Endothelial cell of umbilical vein (primary cell): ENCODE measurements at regions not wholly inside any gene's neighbourhood (a gene's known extent, or its start where the extent isn't known, plus 50 kb on each side); places are given as distances from the start of the nearest gene placed in this dataset.

Experiments used
- BruUV-seq: library from RNA; stranded (reverse); fragments of 400-500 nt; replicated peaks from 2 replicates; lab custom pipeline; 2021; lab: Mats Ljungman, UMichigan
- CTCF ChIA-PET: fragments of 300-600, 350-600 bp; sonication (Branson Sonifier 250); formaldehyde crosslinking; loops from one replicate; lab custom pipeline; 2021; ENCODE audit warnings: antibody characterized with exemption, inconsistent platforms; lab: Charles Lee
- POLR2A ChIA-PET: fragments of 300-600, 350-600 bp; sonication (Branson Sonifier 250); formaldehyde crosslinking; loops from one replicate; lab custom pipeline; 2021; ENCODE audit warnings: antibody characterized with exemption, inconsistent platforms; lab: Charles Lee
- DNase-seq: peaks from one replicate; pipeline ENCODE4 v3.0.0-alpha.2; 2011; ENCODE audit warnings: low read depth, low spot score
- FAIRE-seq: peaks from 2 replicates; lab custom pipeline; 2011; peaks lifted over from hg19 to GRCh38; lab: Jason Lieb, UNC
- H2AFZ ChIP-seq: 2 replicates; pipeline ENCODE4 v1.6.0; 2012; ENCODE audit warnings: low read depth, low read length, control low read depth, inconsistent platforms
- H3K27ac ChIP-seq: 2 replicates; pipeline ENCODE4 v1.5.1; 2011; ENCODE audit warnings: low read depth, mild to moderate bottlenecking, control low read depth, low read length, moderate library complexity; ENCODE audit not compliant: insufficient read depth
- H3K27me3 ChIP-seq, 2 experiments: 2 replicates each; pipeline versions ENCODE4 v1.6.0 to v1.6.1; 2011; ENCODE audit warnings: low read length in 2 of 2, mixed read lengths in 1 of 2; ENCODE audit not compliant: control insufficient read depth in 2 of 2, insufficient read depth in 2 of 2
- H3K36me3 ChIP-seq, 2 experiments: 2 replicates in 1 of 2; 3 replicates in 1 of 2; pipeline ENCODE4 v1.5.1; 2011; ENCODE audit warnings: low read length in 2 of 2, mild to moderate bottlenecking in 1 of 2, moderate library complexity in 1 of 2; ENCODE audit not compliant: control insufficient read depth in 2 of 2, insufficient read depth in 2 of 2; ENCODE audit errors: extremely low read depth in 1 of 2
- H3K4me1 ChIP-seq: 3 replicates; pipeline ENCODE4 v1.5.1; 2011; ENCODE audit warnings: mild to moderate bottlenecking, low read length; ENCODE audit not compliant: control insufficient read depth, insufficient read depth; ENCODE audit errors: extremely low read depth
- H3K4me2 ChIP-seq: 2 replicates; pipeline ENCODE4 v1.6.1; 2011; ENCODE audit warnings: low read length, control low read depth, mixed read lengths; ENCODE audit not compliant: insufficient read depth
- H3K4me3 ChIP-seq, 3 experiments: fragments of 200-600 bp in 1 of 3; sonication (generic), shearing (Covaris generic) in 1 of 3; replicated peaks in 1 of 3; 2 replicates each; pipeline ENCODE4 v1.5.1; 2011 to 2016; ENCODE audit warnings: control low read depth in 3 of 3, low read length in 3 of 3, mild to moderate bottlenecking in 2 of 3, inconsistent platforms in 1 of 3, low read depth in 1 of 3, moderate library complexity in 1 of 3; ENCODE audit not compliant: insufficient read depth in 1 of 3
- H3K79me2 ChIP-seq: 2 replicates; pipeline ENCODE4 v1.6.0; 2012; ENCODE audit warnings: low read length, inconsistent platforms; ENCODE audit not compliant: control insufficient read depth, insufficient read depth
- H3K9ac ChIP-seq: replicated peaks from 2 replicates; pipeline ENCODE3; 2011; ENCODE audit warnings: low read length, control low read depth; ENCODE audit not compliant: insufficient read depth; ENCODE audit errors: extremely low read depth
- H3K9me1 ChIP-seq: replicated peaks from 3 replicates; pipeline ENCODE4 v1.6.0; 2011; ENCODE audit warnings: mild to moderate bottlenecking, low read length; ENCODE audit not compliant: control insufficient read depth, insufficient read depth; ENCODE audit errors: extremely low read depth
- H3K9me3 ChIP-seq: replicated peaks from 2 replicates; pipeline ENCODE4 v1.5.1; 2012; ENCODE audit warnings: low read length, inconsistent platforms; ENCODE audit not compliant: control insufficient read depth, insufficient read depth
- H4K20me1 ChIP-seq: replicated peaks from 2 replicates; pipeline ENCODE3; 2011; ENCODE audit warnings: mild to moderate bottlenecking, low read length; ENCODE audit not compliant: control insufficient read depth, insufficient read depth; ENCODE audit errors: extremely low read depth
- EZH2 ChIP-seq: IDR thresholded peaks from 2 replicates; pipeline ENCODE4 v1.6.1; 2012; ENCODE audit warnings: borderline replicate concordance, low read depth, mild to moderate bottlenecking, moderate library complexity, low read length, inconsistent platforms; ENCODE audit not compliant: severe bottlenecking
- FOS ChIP-seq: IDR thresholded peaks from 2 replicates; pipeline ENCODE4 v1.6.1; 2011; ENCODE audit warnings: mild to moderate bottlenecking, low read length, moderate library complexity, borderline replicate concordance; ENCODE audit not compliant: insufficient read depth
- GATA2 ChIP-seq: IDR thresholded peaks from 2 replicates; pipeline ENCODE4 v1.7.0; 2011; ENCODE audit warnings: low read depth, mild to moderate bottlenecking, moderate library complexity, mixed read lengths, low read length; ENCODE audit not compliant: insufficient read length, insufficient read depth
- JUN ChIP-seq: IDR thresholded peaks from 2 replicates; pipeline ENCODE4 v1.6.1; 2011; ENCODE audit warnings: borderline replicate concordance, low read depth; ENCODE audit not compliant: insufficient read length, insufficient read depth
- MYC ChIP-seq: IDR thresholded peaks from one replicate; pipeline ENCODE4 v1.6.1; 2011; ENCODE audit warnings: mild to moderate bottlenecking, low read depth, low read length
- POLR2A ChIP-seq: IDR thresholded peaks from 2 replicates; pipeline ENCODE4 v1.6.1; 2012; ENCODE audit warnings: low read depth, mild to moderate bottlenecking, control low read depth, low read length
- POLR2AphosphoS5 ChIP-seq: IDR thresholded peaks from 2 replicates; pipeline ENCODE4 v1.6.1; 2012; ENCODE audit warnings: low read depth, mild to moderate bottlenecking, control low read depth, low read length, moderate library complexity; ENCODE audit not compliant: insufficient read depth
- dilution Hi-C: fragments of 300-500 bp; cut with MboI; formaldehyde crosslinking; loops from one replicate; pipeline ENCODE4 v1.15.0; 2019; ENCODE audit warnings: low sequenced_read_pairs; ENCODE audit not compliant: extremely low pct_ligation_motif_present
- intact Hi-C: fragments of 100-400 bp; cut with micrococcal nuclease; formaldehyde crosslinking; loops from one replicate; pipeline ENCODE4 v1.10.0; 2022
- TF ChIP-seq, protein P1 (sequence below): IDR thresholded peaks from 2 replicates; pipeline ENCODE4 v1.6.1; 2011; ENCODE audit not compliant: insufficient read depth, insufficient read length
- TF ChIP-seq, protein P2 (sequence below), 2 donors: IDR thresholded peaks; 1 replicate in 1 of 2; 2 replicates in 1 of 2; pipeline ENCODE4 v1.5.1; 2011; ENCODE audit warnings: low read length in 2 of 2, mild to moderate bottlenecking in 2 of 2, moderate library complexity in 2 of 2, control low read depth in 1 of 2, inconsistent platforms in 1 of 2, low read depth in 1 of 2; ENCODE audit not compliant: insufficient read depth in 1 of 2; ENCODE audit errors: extremely low read depth in 1 of 2

DNA sequence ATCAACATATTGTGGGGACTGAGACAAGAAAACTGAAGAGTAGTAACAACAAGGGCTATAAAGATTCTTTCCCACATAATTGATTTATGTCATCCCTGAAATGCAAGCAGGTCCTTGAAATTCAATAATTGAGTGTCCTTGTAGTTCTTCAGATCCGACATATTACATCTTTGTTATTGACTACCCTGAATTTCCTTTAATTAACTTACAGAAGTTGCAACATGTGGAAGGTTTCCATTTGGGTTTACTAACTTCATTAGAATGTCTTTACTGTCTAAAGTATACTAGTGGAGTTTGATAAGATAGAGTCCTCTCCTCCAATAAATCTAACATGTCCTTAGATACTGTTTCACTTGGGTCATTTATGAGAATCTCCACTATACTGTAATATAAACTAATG is 951.8 kb downstream of the SLC6A15 start:
- Histone ChIP-seq H3K9me3 (no peaks in the 10 kb centered on the region), H4K20me1 (no peaks in the 10 kb centered on the region), H3K79me2 (no peaks in the 10 kb centered on the region), H3K9me1 (no peaks in the 10 kb centered on the region), H3K27ac (no peak overlapping the region), H3K4me2 (no peak overlapping the region), H3K9ac (no peak overlapping the region), H3K4me3 (no peak overlapping the region), H3K36me3 (no peaks in the 10 kb centered on the region), H3K27me3 (no peaks in the 10 kb centered on the region), H3K4me1 (no peaks in the 10 kb centered on the region), H2AFZ (no peak overlapping the region)
- dilution Hi-C loops (no loop called here), intact Hi-C loops (no loop called here)
- no peak for TF ChIP-seq POLR2A
- no peak for TF ChIP-seq JUN
- TF ChIP-seq, protein P1, sequence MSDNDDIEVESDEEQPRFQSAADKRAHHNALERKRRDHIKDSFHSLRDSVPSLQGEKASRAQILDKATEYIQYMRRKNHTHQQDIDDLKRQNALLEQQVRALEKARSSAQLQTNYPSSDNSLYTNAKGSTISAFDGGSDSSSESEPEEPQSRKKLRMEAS: no peak
- no peak for TF ChIP-seq FOS
- TF ChIP-seq EZH2: no peak
- no TSS peak for BruUV-seq
- no peak for DNase-seq
- CTCF ChIA-PET: no interaction called here
- POLR2A ChIA-PET: no interaction called here
- no peak for FAIRE-seq

DNA sequence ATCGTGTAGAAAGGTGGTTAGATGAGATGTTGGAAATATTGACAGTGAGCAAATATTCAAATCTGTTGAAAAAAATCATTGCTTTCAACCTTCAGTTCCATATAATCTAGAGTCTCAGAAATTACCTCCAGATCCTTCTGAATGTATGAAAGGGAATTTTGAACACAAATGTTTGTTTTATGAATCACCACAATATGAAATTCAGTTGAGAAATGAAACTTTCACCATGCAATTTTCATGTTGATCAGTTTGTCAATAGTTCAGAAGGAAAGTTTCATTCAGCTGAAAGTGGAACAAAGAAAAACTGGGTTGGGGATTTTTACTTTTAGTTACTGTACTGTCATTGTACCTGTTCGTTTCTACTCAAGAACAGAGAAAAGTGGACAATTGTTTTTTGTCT is 953.6 kb downstream of the SLC6A15 start:
- no TSS peak for BruUV-seq
- no peak for FAIRE-seq

More for the DNA sequence above, 953.6 kb downstream of the SLC6A15 start:
- Histone ChIP-seq H4K20me1 (no peaks in the 10 kb centered on the region), H3K4me1 (no peaks in the 10 kb centered on the region), H3K9me3 (no peaks in the 10 kb centered on the region), H3K4me2 (no peak overlapping the region), H3K4me3 (no peak overlapping the region), H3K9ac (no peak overlapping the region), H3K79me2 (no peaks in the 10 kb centered on the region), H3K9me1 (no peaks in the 10 kb centered on the region), H3K36me3 (no peaks in the 10 kb centered on the region), H3K27me3 (no peaks in the 10 kb centered on the region), H3K27ac (no peak overlapping the region), H2AFZ (no peak overlapping the region)
- intact Hi-C loops (loop anchor here (10.0 kb wide), 1 partner anchor 1274 kb away; the partner anchor contains the start of gene TMTC2), dilution Hi-C loops (no loop called here)
- CTCF ChIA-PET: no interaction called here
- POLR2A ChIA-PET: no interaction called here
- TF ChIP-seq GATA2 (no peak), POLR2AphosphoS5 (no peak), JUN (no peak), POLR2A (no peak), MYC (no peak), FOS (no peak), EZH2 (no peak)
- TF ChIP-seq, protein P2, sequence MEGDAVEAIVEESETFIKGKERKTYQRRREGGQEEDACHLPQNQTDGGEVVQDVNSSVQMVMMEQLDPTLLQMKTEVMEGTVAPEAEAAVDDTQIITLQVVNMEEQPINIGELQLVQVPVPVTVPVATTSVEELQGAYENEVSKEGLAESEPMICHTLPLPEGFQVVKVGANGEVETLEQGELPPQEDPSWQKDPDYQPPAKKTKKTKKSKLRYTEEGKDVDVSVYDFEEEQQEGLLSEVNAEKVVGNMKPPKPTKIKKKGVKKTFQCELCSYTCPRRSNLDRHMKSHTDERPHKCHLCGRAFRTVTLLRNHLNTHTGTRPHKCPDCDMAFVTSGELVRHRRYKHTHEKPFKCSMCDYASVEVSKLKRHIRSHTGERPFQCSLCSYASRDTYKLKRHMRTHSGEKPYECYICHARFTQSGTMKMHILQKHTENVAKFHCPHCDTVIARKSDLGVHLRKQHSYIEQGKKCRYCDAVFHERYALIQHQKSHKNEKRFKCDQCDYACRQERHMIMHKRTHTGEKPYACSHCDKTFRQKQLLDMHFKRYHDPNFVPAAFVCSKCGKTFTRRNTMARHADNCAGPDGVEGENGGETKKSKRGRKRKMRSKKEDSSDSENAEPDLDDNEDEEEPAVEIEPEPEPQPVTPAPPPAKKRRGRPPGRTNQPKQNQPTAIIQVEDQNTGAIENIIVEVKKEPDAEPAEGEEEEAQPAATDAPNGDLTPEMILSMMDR (IDR thresholded peaks at IDR 0.05; ENCODE audit: extremely low read depth in 1 of 2, insufficient read depth in 1 of 2, low read depth in 1 of 2, low read length in 2 of 2): no peak
- DNase-seq: no peak
